GM19328 (cell line): ENCODE measurements at regions not wholly inside any gene's neighbourhood (a gene's known extent, or its start where the extent isn't known, plus 50 kb on each side); places are given as distances from the start of the nearest gene placed in this dataset.

ENCODE experiments used
- ATAC-seq: cut with Tn5 transposase; IDR thresholded peaks from one replicate; pipeline ENCODE4 v1.9.1; 2021; ENCODE audit warnings: mild to moderate bottlenecking, moderate library complexity; ENCODE audit not compliant: unreplicated experiment

- no peak for ATAC-seq
These were observed 493.6 kb upstream of the SETBP1 start for GRCh38 chr18:44187090-44187489.

- ATAC-seq, result no peak
These were observed 485.1 kb upstream of the SETBP1 start for GRCh38 chr18:44195394-44196140.

- no peak for ATAC-seq
These were observed 482.7 kb upstream of the SETBP1 start for GRCh38 chr18:44197832-44198611.

DNA sequence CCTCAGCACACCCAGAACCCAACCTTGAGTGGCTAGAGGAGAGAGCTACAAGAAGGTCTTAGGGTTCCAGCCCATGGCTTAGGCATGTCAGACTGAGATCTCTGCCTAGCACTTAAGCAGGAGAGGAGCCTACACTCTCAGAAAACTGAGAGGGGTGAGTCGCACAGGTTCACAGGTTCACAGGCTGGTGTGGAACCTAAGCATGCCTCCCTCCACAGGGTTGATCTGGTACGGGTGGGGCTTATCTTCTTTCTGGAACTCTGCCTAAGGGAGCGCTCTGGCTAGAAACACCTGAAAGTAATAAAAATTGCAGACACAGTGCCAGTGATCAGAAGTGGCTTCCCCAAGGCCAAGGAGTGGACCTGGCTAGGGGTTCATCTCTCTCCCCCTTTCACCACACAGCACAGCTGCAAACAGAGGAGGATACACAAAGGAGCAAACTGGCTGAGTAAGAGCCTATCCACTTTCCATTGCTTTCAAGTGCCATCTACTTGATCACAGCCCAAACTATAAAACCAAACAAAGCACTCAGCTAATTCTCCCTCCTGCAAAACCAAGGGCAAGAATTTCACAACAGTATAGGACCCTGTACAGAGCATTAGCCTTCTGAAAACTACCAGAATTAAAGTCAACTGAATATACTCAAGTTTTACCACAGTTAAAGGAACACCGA lies 481.9 kb upstream of the SETBP1 start:
- ATAC-seq, result no peak

- ATAC-seq, result no peak
These were observed 467.4 kb upstream of the SETBP1 start for GRCh38 chr18:44213293-44213692.

DNA sequence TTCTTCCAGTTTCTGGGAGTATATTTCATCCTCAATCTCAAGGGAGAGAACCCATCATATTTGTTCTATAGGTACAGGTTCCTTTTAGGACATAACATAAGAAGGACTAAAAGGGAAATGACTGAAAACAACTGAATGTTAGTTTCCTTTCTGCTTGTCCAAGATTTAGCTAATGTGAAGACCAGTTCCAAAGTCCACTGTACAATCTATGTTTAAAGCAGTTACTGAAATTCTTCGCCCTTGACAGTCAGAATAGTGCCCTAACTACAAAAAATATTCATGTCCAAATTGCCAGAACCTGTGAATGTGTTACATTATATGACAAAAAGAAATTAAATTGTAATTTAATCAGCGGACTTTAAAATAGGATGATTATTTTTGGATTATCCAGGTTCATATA lies 466.3 kb upstream of the SETBP1 start:
- no peak for ATAC-seq

GRCh38 chr18:44216169-44216568 lies 464.5 kb upstream of the SETBP1 start:
- ATAC-seq, result no peak

DNA sequence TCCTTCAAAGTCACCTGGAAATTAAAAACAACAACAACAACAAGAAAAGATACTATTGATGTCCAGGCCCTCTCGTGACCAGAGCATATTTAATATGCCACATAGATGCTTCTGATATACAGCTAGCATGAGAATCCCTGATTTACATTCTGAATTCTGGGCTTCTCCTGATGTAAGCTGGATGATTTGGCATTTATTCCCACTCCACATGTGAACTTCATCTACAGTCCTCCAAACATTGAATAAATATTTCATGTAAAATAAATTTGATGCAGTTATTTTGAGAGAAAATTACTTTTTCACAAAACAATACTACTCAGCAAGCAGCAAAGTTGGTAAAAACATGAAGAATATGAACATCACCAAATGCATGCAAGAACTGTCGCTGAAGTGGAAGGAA lies 453.2 kb upstream of the SETBP1 start:
- ATAC-seq, result no peak

DNA sequence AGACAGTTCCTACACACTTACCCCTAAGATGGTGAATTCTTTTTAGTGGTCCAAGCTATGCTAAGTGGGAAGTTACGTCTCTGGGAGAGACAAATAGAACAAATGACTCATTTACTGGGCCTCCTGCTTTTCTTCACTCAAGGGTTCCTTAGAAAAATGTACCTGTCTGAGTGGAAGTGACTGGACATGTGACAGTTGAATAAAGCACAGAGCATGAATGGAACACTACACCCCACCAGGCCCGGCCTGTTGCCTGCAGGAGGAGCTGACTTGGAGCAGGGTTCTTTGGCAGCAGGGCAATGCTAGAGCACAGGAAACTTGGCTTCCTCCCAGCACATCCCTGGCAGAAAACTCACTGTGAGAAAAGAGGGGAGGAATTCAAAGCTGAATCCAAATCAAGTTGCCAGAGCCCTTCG lies 451.0 kb upstream of the SETBP1 start:
- ATAC-seq, result no peak

- no peak for ATAC-seq
These were observed 448.8 kb upstream of the SETBP1 start for GRCh38 chr18:44231936-44232335.

GRCh38 chr18:44232500-44232899 lies 448.2 kb upstream of the SETBP1 start:
- no peak for ATAC-seq

GRCh38 chr18:44238454-44238853 lies 442.2 kb upstream of the SETBP1 start:
- no peak for ATAC-seq

DNA sequence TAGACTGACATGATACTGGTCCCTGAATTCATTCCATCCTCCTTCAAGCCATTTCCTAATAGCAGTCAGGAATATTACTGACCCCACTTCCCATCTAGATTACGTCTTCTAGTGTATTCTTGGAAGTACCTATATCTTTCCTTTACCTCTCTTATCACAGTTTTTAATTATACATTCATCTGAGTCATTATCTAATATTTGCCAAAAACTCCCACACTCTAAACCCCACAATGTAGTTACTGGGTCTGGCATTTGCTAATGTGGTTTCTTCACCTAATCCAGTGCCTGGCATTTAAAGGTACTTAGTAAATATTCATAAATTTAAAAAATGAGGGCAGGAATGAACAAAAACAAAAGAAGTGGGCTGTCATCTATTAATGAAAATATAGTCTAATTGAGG lies 441.8 kb upstream of the SETBP1 start:
- ATAC-seq, result no peak

- no peak for ATAC-seq
These were observed 439.7 kb upstream of the SETBP1 start for GRCh38 chr18:44241020-44241419.

DNA sequence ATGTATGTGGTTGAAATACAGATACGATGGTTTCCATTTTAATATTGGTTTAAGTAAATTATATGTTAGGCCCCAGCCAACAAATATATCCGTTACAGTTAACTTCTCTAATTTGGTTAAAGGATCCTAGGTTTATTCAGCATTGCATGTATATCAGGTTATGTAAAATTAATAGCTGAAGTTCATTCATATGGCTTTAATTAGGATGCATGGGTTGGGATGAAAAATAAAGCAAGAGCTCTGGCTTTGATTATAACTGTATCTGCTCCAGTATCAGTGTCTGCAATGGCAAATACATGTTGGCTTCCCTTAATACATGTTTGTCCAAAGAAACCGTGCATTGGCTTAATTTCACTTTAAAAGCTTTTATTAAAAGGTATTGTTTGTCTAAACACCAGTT lies 435.7 kb upstream of the SETBP1 start:
- no peak for ATAC-seq

DNA sequence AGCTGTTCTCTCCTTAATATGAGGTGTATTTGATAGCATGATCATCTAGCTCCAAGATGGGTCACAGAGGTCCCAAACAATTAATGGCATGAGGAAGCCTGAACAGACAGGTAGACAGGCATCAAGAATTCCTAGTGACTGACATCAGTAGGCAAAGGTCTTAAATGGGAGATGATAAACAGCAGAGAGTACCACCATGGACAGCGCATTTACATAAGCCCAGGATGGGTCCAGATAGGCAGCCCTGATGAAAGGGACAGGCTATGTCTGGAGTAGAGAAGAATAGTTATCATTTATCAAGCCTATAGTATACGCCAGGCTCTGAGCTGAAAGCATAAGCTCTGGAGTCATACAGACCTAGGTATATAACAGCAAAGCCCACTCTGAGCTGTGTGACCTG lies 434.7 kb upstream of the SETBP1 start:
- ATAC-seq, result no peak

- ATAC-seq, result no peak
These were observed 422.6 kb upstream of the SETBP1 start for GRCh38 chr18:44258086-44258485.

DNA sequence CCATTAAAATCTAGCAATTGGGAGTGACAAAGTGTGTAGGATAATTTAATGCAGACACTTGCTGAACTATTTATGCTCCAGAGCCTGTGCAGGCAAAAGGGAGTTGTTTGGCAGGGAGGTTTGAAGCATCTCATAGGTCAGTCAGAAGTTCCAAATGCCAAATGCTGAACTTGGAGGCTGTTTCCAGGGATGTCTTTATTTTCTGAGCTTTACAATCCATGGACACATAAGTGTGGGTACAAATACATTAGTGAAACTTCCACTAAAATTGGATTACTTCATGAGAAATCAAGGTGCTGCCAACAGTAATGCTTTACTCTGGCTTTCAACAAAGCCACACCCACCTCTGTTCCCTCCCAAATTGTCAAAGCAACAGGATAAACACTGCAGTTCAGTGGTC lies 422.1 kb upstream of the SETBP1 start:
- no peak for ATAC-seq

DNA sequence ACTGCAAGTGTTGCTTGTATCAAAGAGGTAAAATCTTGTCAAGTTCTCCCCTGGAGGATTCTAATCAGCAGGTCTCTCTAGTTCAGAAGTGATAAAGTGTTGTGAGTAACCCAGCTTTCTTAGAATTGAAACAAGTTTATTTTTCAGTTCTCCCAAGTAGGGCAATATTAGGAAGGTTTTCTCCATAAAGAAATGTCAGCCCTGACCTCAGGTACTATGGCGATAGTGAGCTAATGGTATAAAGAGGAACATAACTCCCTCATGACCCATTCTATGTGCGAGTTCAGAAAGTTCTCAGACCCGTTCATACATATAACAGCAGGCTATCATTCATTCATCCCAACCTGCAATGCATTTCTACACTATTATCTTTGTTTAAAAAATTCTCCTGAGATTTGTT lies 421.1 kb upstream of the SETBP1 start:
- ATAC-seq, result no peak

GRCh38 chr18:44265437-44265836 lies 415.3 kb upstream of the SETBP1 start:
- ATAC-seq, result no peak

GRCh38 chr18:44273298-44273697 lies 407.4 kb upstream of the SETBP1 start:
- ATAC-seq, result no peak

- no peak for ATAC-seq
These were observed 400.2 kb upstream of the SETBP1 start for GRCh38 chr18:44280479-44280878.
